ENCODE measurements at regions not wholly inside any gene's neighbourhood (a gene's known extent, or its start where the extent isn't known, plus 50 kb on each side); places are given as distances from the start of the nearest gene placed in this dataset.

GRCh38 chr4:3856604-3857204, 90.5 kb downstream of the ADRA2C start:
- no peaks in the 10 kb centered on the region for H3K36me3 ChIP-seq (ENCODE audit: control insufficient read depth in 2 of 2, insufficient read depth in 2 of 2, low read length in 1 of 2)
- ChIA-PET CTCF (no interaction called here), POLR2A (no interaction called here), SMC1A (ENCODE audit: uncharacterized antibody, unreplicated experiment) (no interaction called here), RAD21 (ENCODE audit: unreplicated experiment) (no interaction called here)
- intact Hi-C loops (cut with micrococcal nuclease; ENCODE audit: unreplicated experiment) (no loop called here), in situ Hi-C loops (cut with MboI) (no loop called here)
- H3K4me1 ChIP-seq (ENCODE audit: control insufficient read depth, insufficient read depth, low read length): no peaks in the 10 kb centered on the region
- H4K20me1 ChIP-seq (ENCODE audit: control insufficient read depth, insufficient read depth): no peaks in the 10 kb centered on the region
- no peaks in the 10 kb centered on the region; a peak in 2 of 4 replicates for H3K27me3 ChIP-seq (replicated peaks in 1 of 2; ENCODE audit: control insufficient read depth in 2 of 2, insufficient read depth in 2 of 2, low read length in 1 of 2)
- ATAC-seq (no peak), FAIRE-seq (no peak), DNase-seq (ENCODE audit: low read depth, low spot score) (no peak)
- H2AFZ ChIP-seq (ENCODE audit: control insufficient read depth, low read depth, low read length): no peak overlapping the region
- no peak overlapping the region for H3K4me3 ChIP-seq
- no TSS peak for BruUV-seq (replicated peaks)
- 21% methylated on average over 8 of the region's 8 CpGs for WGBS (ENCODE audit: insufficient coverage, insufficient replicate concordance, low lambda C conversion rate, missing lambda C conversion rate)
- H3K4me2 ChIP-seq (ENCODE audit: control insufficient read depth, insufficient read depth): no peak overlapping the region
- no peak overlapping the region for H3K27ac ChIP-seq (ENCODE audit: control insufficient read depth, insufficient read depth)
- no peaks in the 10 kb centered on the region for H3K9me3 ChIP-seq (replicated peaks; ENCODE audit: control insufficient read depth, insufficient read depth, low read length)
- TF ChIP-seq EED (IDR thresholded peaks at IDR 0.05; ENCODE audit: low read depth): no peak
- no peak for TF ChIP-seq PAX8 (IDR thresholded peaks at IDR 0.05)
- TF ChIP-seq CEBPZ (IDR thresholded peaks at IDR 0.05; ENCODE audit: low read depth, low read length): no peak
- no peak for TF ChIP-seq PKNOX1 (IDR thresholded peaks at IDR 0.05)
- no peak for TF ChIP-seq JUNB (IDR thresholded peaks at IDR 0.05)
- no peak for TF ChIP-seq ESRRA (IDR thresholded peaks at IDR 0.05; ENCODE audit: low read length)
- TF ChIP-seq HCFC1 (IDR thresholded peaks at IDR 0.05; ENCODE audit: low read length): no peak
- no peak for TF ChIP-seq TCF12 (IDR thresholded peaks at IDR 0.05; ENCODE audit: low read depth, low read length)
- TF ChIP-seq POLR2AphosphoS2 (IDR thresholded peaks at IDR 0.05; ENCODE audit: low read depth, low read length): no peak
- TF ChIP-seq MYB (IDR thresholded peaks at IDR 0.05; ENCODE audit: borderline replicate concordance, low read depth, low read length): no peak
- TF ChIP-seq USF1 (IDR thresholded peaks at IDR 0.05; ENCODE audit: borderline replicate concordance, extremely low read length, insufficient read depth, low read depth, low read length): no peak
- TF ChIP-seq HDAC6 (IDR thresholded peaks at IDR 0.05; ENCODE audit: unreplicated experiment): no peak
- no peak for TF ChIP-seq HSF1 (IDR thresholded peaks at IDR 0.05; ENCODE audit: low read depth, low read length)
- TF ChIP-seq POU2F2 (IDR thresholded peaks at IDR 0.05; ENCODE audit: borderline replicate concordance, low read depth, low read length): no peak
- no peak for TF ChIP-seq RELA (IDR thresholded peaks at IDR 0.05; ENCODE audit: borderline replicate concordance, partially characterized antibody)
- TF ChIP-seq EP300 (IDR thresholded peaks at IDR 0.05; ENCODE audit: borderline replicate concordance in 1 of 2, control insufficient read depth in 1 of 2, low read depth in 2 of 2, low read length in 2 of 2): no peak
- TF ChIP-seq EZH2 (IDR thresholded peaks at IDR 0.05; ENCODE audit: borderline replicate concordance, control insufficient read depth, low read depth, low read length): no peak
- no peak for TF ChIP-seq CREM (IDR thresholded peaks at IDR 0.05; ENCODE audit: low read depth)
- TF ChIP-seq ZNF217 (IDR thresholded peaks at IDR 0.05): no peak
- no peaks in the 10 kb centered on the region for H3K79me2 ChIP-seq (ENCODE audit: control insufficient read depth, insufficient read depth, low read length)
- H3K9ac ChIP-seq (ENCODE audit: control insufficient read depth, insufficient read depth, low read length): no peak overlapping the region

Measured in GM12878 (cell line).